ENCODE measurements at regions not wholly inside any gene's neighbourhood (a gene's known extent, or its start where the extent isn't known, plus 50 kb on each side); places are given as distances from the start of the nearest gene placed in this dataset.

DNA sequence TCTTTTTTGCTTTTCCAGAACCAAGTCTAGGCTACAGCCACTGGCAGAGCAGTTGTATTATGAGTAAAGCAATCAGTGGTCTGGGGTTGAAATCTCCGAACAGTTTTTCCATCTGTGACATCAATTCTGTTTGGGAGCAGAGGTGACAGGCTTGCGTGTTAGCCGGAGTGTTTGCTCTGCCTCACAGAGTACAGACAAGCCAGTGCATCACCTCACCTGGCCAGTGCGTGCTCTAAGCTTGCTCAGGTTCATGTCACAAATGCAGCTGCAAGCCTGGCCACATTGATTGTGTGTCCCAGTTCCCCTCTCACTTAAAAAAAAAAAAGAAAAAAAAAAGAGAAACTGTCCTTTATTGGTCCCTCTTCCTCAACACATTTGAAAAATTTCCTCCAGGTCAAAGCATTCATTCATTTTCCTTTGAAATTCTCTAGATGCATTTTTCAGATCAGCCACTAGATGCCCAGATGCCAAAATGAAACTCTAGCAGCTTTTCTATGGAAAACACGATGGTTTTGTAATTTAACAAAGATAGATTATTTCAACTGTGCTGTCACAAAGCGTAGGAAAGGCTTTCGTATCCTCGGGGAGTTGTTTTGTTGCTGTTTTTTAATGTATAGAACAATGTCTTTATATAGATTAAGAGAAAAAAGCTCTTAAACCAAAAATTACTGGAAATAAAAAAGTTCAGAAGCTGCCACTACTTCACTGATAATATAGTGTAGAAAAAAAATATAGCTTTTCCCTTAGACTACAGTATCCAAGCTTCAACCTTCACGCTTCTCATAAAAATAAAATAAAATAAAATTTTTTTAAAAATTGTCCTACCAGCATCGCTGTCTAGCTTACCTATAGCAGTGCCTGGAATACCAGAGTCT is 585.5 kb downstream of the TLE1 start:
- H3K9me3 ChIP-seq (ENCODE audit: control insufficient read depth, low read depth, low read length) = no peaks in the 10 kb centered on the region
- H3K4me3 ChIP-seq (ENCODE audit: control insufficient read depth in 2 of 3, extremely low read depth in 1 of 3, insufficient read depth in 2 of 3, low read depth in 1 of 3, low read length in 3 of 3) = no peak overlapping the region
- no peak overlapping the region for H3K9ac ChIP-seq (ENCODE audit: control insufficient read depth, extremely low read depth, insufficient read depth, low read length)
- H3K27ac ChIP-seq (ENCODE audit: control insufficient read depth, insufficient read depth, low read length) = no peak overlapping the region
- no peaks in the 10 kb centered on the region for H3K79me2 ChIP-seq (ENCODE audit: control insufficient read depth, insufficient read depth, low read length)
- DNase-seq (ENCODE audit: low read depth, low spot score) = no peak
- no peaks in the 10 kb centered on the region for H4K20me1 ChIP-seq (ENCODE audit: control insufficient read depth, extremely low read depth, insufficient read depth, low read length)
- H3K27me3 ChIP-seq (ENCODE audit: control insufficient read depth, extremely low read depth, insufficient read depth, low read length) = no peaks in the 10 kb centered on the region
- TF ChIP-seq CTCF (optimal IDR thresholded peaks at IDR 0.05 in 1 of 3, IDR thresholded peaks at IDR 0.05 in 1 of 3, conservative IDR thresholded peaks at IDR 0.05 in 1 of 3; ENCODE audit: extremely low read depth in 1 of 3, insufficient read depth in 2 of 3, low read length in 3 of 3) (peak in 2 of 3 experiments; percentile 36 to 45), EZH2 (IDR thresholded peaks at IDR 0.05; ENCODE audit: low read length) (no peak)
- no peaks in the 10 kb centered on the region for H3K9me1 ChIP-seq (ENCODE audit: control insufficient read depth, extremely low read depth, insufficient read depth, low read length)
- no peaks in the 10 kb centered on the region for H3K36me3 ChIP-seq (ENCODE audit: control insufficient read depth in 2 of 2, extremely low read depth in 1 of 2, insufficient read depth in 2 of 2, low read length in 2 of 2)
- dilution Hi-C loops (cut with MboI; ENCODE audit: extremely low pct_ligation_motif_present, low sequenced_read_pairs) = no loop called here
- no peak overlapping the region for H2AFZ ChIP-seq (ENCODE audit: control insufficient read depth, low read length)
- H3K4me1 ChIP-seq (ENCODE audit: control insufficient read depth, extremely low read depth, insufficient read depth, low read length) = peaks cover 9% of the 10 kb centered on the region
- no peak overlapping the region for H3K4me2 ChIP-seq (ENCODE audit: control insufficient read depth, extremely low read depth, insufficient read depth, low read depth, low read length)
- FAIRE-seq = no peak

GRCh38 chr9:81097131-81097847 is 592.1 kb downstream of the TLE1 start:
- no peaks in the 10 kb centered on the region for H3K9me3 ChIP-seq (ENCODE audit: control insufficient read depth, low read depth, low read length)
- H3K4me1 ChIP-seq (ENCODE audit: control insufficient read depth, extremely low read depth, insufficient read depth, low read length) = no peaks in the 10 kb centered on the region
- peak; percentile 5 for FAIRE-seq
- H3K4me3 ChIP-seq (ENCODE audit: control insufficient read depth in 2 of 3, extremely low read depth in 1 of 3, insufficient read depth in 2 of 3, low read depth in 1 of 3, low read length in 3 of 3) = no peak overlapping the region
- dilution Hi-C loops (cut with MboI; ENCODE audit: extremely low pct_ligation_motif_present, low sequenced_read_pairs) = no loop called here
- no peaks in the 10 kb centered on the region for H3K36me3 ChIP-seq (ENCODE audit: control insufficient read depth in 2 of 2, extremely low read depth in 1 of 2, insufficient read depth in 2 of 2, low read length in 2 of 2)
- H3K27me3 ChIP-seq (ENCODE audit: control insufficient read depth, extremely low read depth, insufficient read depth, low read length) = no peaks in the 10 kb centered on the region
- no peaks in the 10 kb centered on the region for H4K20me1 ChIP-seq (ENCODE audit: control insufficient read depth, extremely low read depth, insufficient read depth, low read length)
- H3K79me2 ChIP-seq (ENCODE audit: control insufficient read depth, insufficient read depth, low read length) = no peaks in the 10 kb centered on the region
- peak overlapping the region; percentile 33 for H2AFZ ChIP-seq (ENCODE audit: control insufficient read depth, low read length)
- DNase-seq (ENCODE audit: low read depth, low spot score) = no peak
- H3K4me2 ChIP-seq (ENCODE audit: control insufficient read depth, extremely low read depth, insufficient read depth, low read depth, low read length) = no peak overlapping the region
- no peak for TF ChIP-seq EZH2 (IDR thresholded peaks at IDR 0.05; ENCODE audit: low read length)
- TF ChIP-seq CTCF (optimal IDR thresholded peaks at IDR 0.05 in 1 of 3, IDR thresholded peaks at IDR 0.05 in 1 of 3, conservative IDR thresholded peaks at IDR 0.05 in 1 of 3; ENCODE audit: extremely low read depth in 1 of 3, insufficient read depth in 2 of 3, low read length in 3 of 3) = no peak
- no peak overlapping the region for H3K27ac ChIP-seq (ENCODE audit: control insufficient read depth, insufficient read depth, low read length)
- no peaks in the 10 kb centered on the region for H3K9me1 ChIP-seq (ENCODE audit: control insufficient read depth, extremely low read depth, insufficient read depth, low read length)
- no peak overlapping the region for H3K9ac ChIP-seq (ENCODE audit: control insufficient read depth, extremely low read depth, insufficient read depth, low read length)
